Endothelial cell of umbilical vein (primary cell): ENCODE measurements at regions not wholly inside any gene's neighbourhood (a gene's known extent, or its start where the extent isn't known, plus 50 kb on each side); places are given as distances from the start of the nearest gene placed in this dataset.

Experiments
- BruUV-seq: library from RNA; stranded (reverse); fragments of 400-500 nt; replicated peaks from 2 replicates; lab custom pipeline; 2021; lab: Mats Ljungman, UMichigan
- CTCF ChIA-PET: fragments of 300-600, 350-600 bp; sonication (Branson Sonifier 250); formaldehyde crosslinking; loops from one replicate; lab custom pipeline; 2021; ENCODE audit warnings: antibody characterized with exemption, inconsistent platforms; lab: Charles Lee
- POLR2A ChIA-PET: fragments of 300-600, 350-600 bp; sonication (Branson Sonifier 250); formaldehyde crosslinking; loops from one replicate; lab custom pipeline; 2021; ENCODE audit warnings: antibody characterized with exemption, inconsistent platforms; lab: Charles Lee
- DNase-seq: peaks from one replicate; pipeline ENCODE4 v3.0.0-alpha.2; 2011; ENCODE audit warnings: low read depth, low spot score
- FAIRE-seq: peaks from 2 replicates; lab custom pipeline; 2011; peaks lifted over from hg19 to GRCh38; lab: Jason Lieb, UNC
- H2AFZ ChIP-seq: 2 replicates; pipeline ENCODE4 v1.6.0; 2012; ENCODE audit warnings: low read depth, low read length, control low read depth, inconsistent platforms
- H3K27ac ChIP-seq: 2 replicates; pipeline ENCODE4 v1.5.1; 2011; ENCODE audit warnings: low read depth, mild to moderate bottlenecking, control low read depth, low read length, moderate library complexity; ENCODE audit not compliant: insufficient read depth
- H3K27me3 ChIP-seq, 2 experiments: 2 replicates each; pipeline versions ENCODE4 v1.6.0 to v1.6.1; 2011; ENCODE audit warnings: low read length in 2 of 2, mixed read lengths in 1 of 2; ENCODE audit not compliant: control insufficient read depth in 2 of 2, insufficient read depth in 2 of 2
- H3K36me3 ChIP-seq, 2 experiments: 2 replicates in 1 of 2; 3 replicates in 1 of 2; pipeline ENCODE4 v1.5.1; 2011; ENCODE audit warnings: low read length in 2 of 2, mild to moderate bottlenecking in 1 of 2, moderate library complexity in 1 of 2; ENCODE audit not compliant: control insufficient read depth in 2 of 2, insufficient read depth in 2 of 2; ENCODE audit errors: extremely low read depth in 1 of 2
- H3K4me1 ChIP-seq: 3 replicates; pipeline ENCODE4 v1.5.1; 2011; ENCODE audit warnings: mild to moderate bottlenecking, low read length; ENCODE audit not compliant: control insufficient read depth, insufficient read depth; ENCODE audit errors: extremely low read depth
- H3K4me2 ChIP-seq: 2 replicates; pipeline ENCODE4 v1.6.1; 2011; ENCODE audit warnings: low read length, control low read depth, mixed read lengths; ENCODE audit not compliant: insufficient read depth
- H3K4me3 ChIP-seq, 3 experiments: fragments of 200-600 bp in 1 of 3; sonication (generic), shearing (Covaris generic) in 1 of 3; replicated peaks in 1 of 3; 2 replicates each; pipeline ENCODE4 v1.5.1; 2011 to 2016; ENCODE audit warnings: control low read depth in 3 of 3, low read length in 3 of 3, mild to moderate bottlenecking in 2 of 3, inconsistent platforms in 1 of 3, low read depth in 1 of 3, moderate library complexity in 1 of 3; ENCODE audit not compliant: insufficient read depth in 1 of 3
- H3K79me2 ChIP-seq: 2 replicates; pipeline ENCODE4 v1.6.0; 2012; ENCODE audit warnings: low read length, inconsistent platforms; ENCODE audit not compliant: control insufficient read depth, insufficient read depth
- H3K9ac ChIP-seq: replicated peaks from 2 replicates; pipeline ENCODE3; 2011; ENCODE audit warnings: low read length, control low read depth; ENCODE audit not compliant: insufficient read depth; ENCODE audit errors: extremely low read depth
- H3K9me1 ChIP-seq: replicated peaks from 3 replicates; pipeline ENCODE4 v1.6.0; 2011; ENCODE audit warnings: mild to moderate bottlenecking, low read length; ENCODE audit not compliant: control insufficient read depth, insufficient read depth; ENCODE audit errors: extremely low read depth
- H3K9me3 ChIP-seq: replicated peaks from 2 replicates; pipeline ENCODE4 v1.5.1; 2012; ENCODE audit warnings: low read length, inconsistent platforms; ENCODE audit not compliant: control insufficient read depth, insufficient read depth
- H4K20me1 ChIP-seq: replicated peaks from 2 replicates; pipeline ENCODE3; 2011; ENCODE audit warnings: mild to moderate bottlenecking, low read length; ENCODE audit not compliant: control insufficient read depth, insufficient read depth; ENCODE audit errors: extremely low read depth
- EZH2 ChIP-seq: IDR thresholded peaks from 2 replicates; pipeline ENCODE4 v1.6.1; 2012; ENCODE audit warnings: borderline replicate concordance, low read depth, mild to moderate bottlenecking, moderate library complexity, low read length, inconsistent platforms; ENCODE audit not compliant: severe bottlenecking
- FOS ChIP-seq: IDR thresholded peaks from 2 replicates; pipeline ENCODE4 v1.6.1; 2011; ENCODE audit warnings: mild to moderate bottlenecking, low read length, moderate library complexity, borderline replicate concordance; ENCODE audit not compliant: insufficient read depth
- GATA2 ChIP-seq: IDR thresholded peaks from 2 replicates; pipeline ENCODE4 v1.7.0; 2011; ENCODE audit warnings: low read depth, mild to moderate bottlenecking, moderate library complexity, mixed read lengths, low read length; ENCODE audit not compliant: insufficient read length, insufficient read depth
- JUN ChIP-seq: IDR thresholded peaks from 2 replicates; pipeline ENCODE4 v1.6.1; 2011; ENCODE audit warnings: borderline replicate concordance, low read depth; ENCODE audit not compliant: insufficient read length, insufficient read depth
- MYC ChIP-seq: IDR thresholded peaks from one replicate; pipeline ENCODE4 v1.6.1; 2011; ENCODE audit warnings: mild to moderate bottlenecking, low read depth, low read length
- POLR2A ChIP-seq: IDR thresholded peaks from 2 replicates; pipeline ENCODE4 v1.6.1; 2012; ENCODE audit warnings: low read depth, mild to moderate bottlenecking, control low read depth, low read length
- POLR2AphosphoS5 ChIP-seq: IDR thresholded peaks from 2 replicates; pipeline ENCODE4 v1.6.1; 2012; ENCODE audit warnings: low read depth, mild to moderate bottlenecking, control low read depth, low read length, moderate library complexity; ENCODE audit not compliant: insufficient read depth
- dilution Hi-C: fragments of 300-500 bp; cut with MboI; formaldehyde crosslinking; loops from one replicate; pipeline ENCODE4 v1.15.0; 2019; ENCODE audit warnings: low sequenced_read_pairs; ENCODE audit not compliant: extremely low pct_ligation_motif_present
- intact Hi-C: fragments of 100-400 bp; cut with micrococcal nuclease; formaldehyde crosslinking; loops from one replicate; pipeline ENCODE4 v1.10.0; 2022
- TF ChIP-seq, protein P1 (sequence below), 2 donors: IDR thresholded peaks; 1 replicate in 1 of 2; 2 replicates in 1 of 2; pipeline ENCODE4 v1.5.1; 2011; ENCODE audit warnings: low read length in 2 of 2, mild to moderate bottlenecking in 2 of 2, moderate library complexity in 2 of 2, control low read depth in 1 of 2, inconsistent platforms in 1 of 2, low read depth in 1 of 2; ENCODE audit not compliant: insufficient read depth in 1 of 2; ENCODE audit errors: extremely low read depth in 1 of 2
- TF ChIP-seq, protein P2 (sequence below): IDR thresholded peaks from 2 replicates; pipeline ENCODE4 v1.6.1; 2011; ENCODE audit not compliant: insufficient read depth, insufficient read length

GRCh38 chr2:223107825-223108224 is 55.8 kb downstream of the KCNE4 start:
- Histone ChIP-seq H3K4me1 (no peaks in the 10 kb centered on the region), H3K79me2 (no peaks in the 10 kb centered on the region), H3K9me3 (no peaks in the 10 kb centered on the region), H2AFZ (no peak overlapping the region), H3K9me1 (no peaks in the 10 kb centered on the region), H3K9ac (no peak overlapping the region), H3K27me3 (no peaks in the 10 kb centered on the region), H3K36me3 (no peaks in the 10 kb centered on the region), H3K27ac (no peak overlapping the region), H4K20me1 (no peaks in the 10 kb centered on the region), H3K4me2 (no peak overlapping the region), H3K4me3 (no peak overlapping the region)
- CTCF ChIA-PET = no interaction called here
- intact Hi-C loops (loop anchor here (10.0 kb wide), 1 partner anchor 507 kb away; no protein-coding TSS in a partner anchor), dilution Hi-C loops (no loop called here)
- TF ChIP-seq, protein P1, sequence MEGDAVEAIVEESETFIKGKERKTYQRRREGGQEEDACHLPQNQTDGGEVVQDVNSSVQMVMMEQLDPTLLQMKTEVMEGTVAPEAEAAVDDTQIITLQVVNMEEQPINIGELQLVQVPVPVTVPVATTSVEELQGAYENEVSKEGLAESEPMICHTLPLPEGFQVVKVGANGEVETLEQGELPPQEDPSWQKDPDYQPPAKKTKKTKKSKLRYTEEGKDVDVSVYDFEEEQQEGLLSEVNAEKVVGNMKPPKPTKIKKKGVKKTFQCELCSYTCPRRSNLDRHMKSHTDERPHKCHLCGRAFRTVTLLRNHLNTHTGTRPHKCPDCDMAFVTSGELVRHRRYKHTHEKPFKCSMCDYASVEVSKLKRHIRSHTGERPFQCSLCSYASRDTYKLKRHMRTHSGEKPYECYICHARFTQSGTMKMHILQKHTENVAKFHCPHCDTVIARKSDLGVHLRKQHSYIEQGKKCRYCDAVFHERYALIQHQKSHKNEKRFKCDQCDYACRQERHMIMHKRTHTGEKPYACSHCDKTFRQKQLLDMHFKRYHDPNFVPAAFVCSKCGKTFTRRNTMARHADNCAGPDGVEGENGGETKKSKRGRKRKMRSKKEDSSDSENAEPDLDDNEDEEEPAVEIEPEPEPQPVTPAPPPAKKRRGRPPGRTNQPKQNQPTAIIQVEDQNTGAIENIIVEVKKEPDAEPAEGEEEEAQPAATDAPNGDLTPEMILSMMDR (IDR thresholded peaks at IDR 0.05; ENCODE audit: extremely low read depth in 1 of 2, insufficient read depth in 1 of 2, low read depth in 1 of 2, low read length in 2 of 2) = no peak
- TF ChIP-seq GATA2 = no peak
- TF ChIP-seq, protein P2, sequence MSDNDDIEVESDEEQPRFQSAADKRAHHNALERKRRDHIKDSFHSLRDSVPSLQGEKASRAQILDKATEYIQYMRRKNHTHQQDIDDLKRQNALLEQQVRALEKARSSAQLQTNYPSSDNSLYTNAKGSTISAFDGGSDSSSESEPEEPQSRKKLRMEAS = no peak
- no TSS peak for BruUV-seq
- POLR2A ChIA-PET = no interaction called here
- FAIRE-seq = no peak
- no peak for DNase-seq

DNA sequence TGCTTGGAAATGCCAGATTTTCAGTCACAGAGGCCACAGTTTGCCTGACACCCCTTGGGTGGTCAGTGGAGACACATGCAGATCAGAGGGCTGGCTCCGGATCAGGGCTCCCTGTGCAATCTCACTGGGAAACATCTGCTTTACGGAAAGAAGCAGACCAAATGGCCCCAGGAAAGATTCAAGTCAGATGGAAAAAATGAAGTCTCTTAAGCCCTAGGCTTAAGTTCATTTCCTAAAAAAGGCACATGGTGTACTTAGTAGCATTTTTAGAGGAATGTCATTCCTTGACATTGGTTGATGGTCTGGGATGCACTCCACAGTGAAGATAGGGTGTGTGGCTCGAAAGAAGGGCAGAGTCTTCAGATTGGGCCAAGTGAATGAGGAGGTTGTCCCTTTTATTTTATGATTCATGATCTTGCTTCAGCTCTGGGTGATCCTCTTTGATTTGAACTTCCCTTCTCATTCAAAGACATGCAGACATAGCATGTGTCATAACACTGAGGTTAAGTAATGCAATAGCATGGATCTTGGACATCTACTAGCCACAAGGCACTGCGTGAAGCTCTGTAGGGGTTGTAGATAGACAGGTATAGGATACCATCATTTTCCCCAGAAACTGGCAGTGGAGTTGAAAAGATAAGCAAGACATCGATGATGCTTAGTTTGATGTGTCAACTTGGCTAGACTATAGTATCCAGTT is 56.5 kb downstream of the KCNE4 start:
- Histone ChIP-seq H3K36me3 (no peaks in the 10 kb centered on the region), H3K9ac (no peak overlapping the region), H3K27ac (no peak overlapping the region), H3K79me2 (no peaks in the 10 kb centered on the region), H3K4me2 (no peak overlapping the region), H3K4me3 (no peak overlapping the region), H2AFZ (no peak overlapping the region), H3K4me1 (no peaks in the 10 kb centered on the region), H4K20me1 (no peaks in the 10 kb centered on the region), H3K9me1 (no peaks in the 10 kb centered on the region), H3K9me3 (no peaks in the 10 kb centered on the region), H3K27me3 (no peaks in the 10 kb centered on the region)
- dilution Hi-C loops = no loop called here
- intact Hi-C loops = loop anchor here (10.0 kb wide), 1 partner anchor 506 kb away; no protein-coding TSS in a partner anchor
- no TSS peak for BruUV-seq
- ChIA-PET POLR2A (no interaction called here), CTCF (no interaction called here)
- TF ChIP-seq POLR2A (no peak), JUN (no peak), GATA2 (no peak), EZH2 (no peak), POLR2AphosphoS5 (no peak), MYC (no peak), FOS (no peak)
- TF ChIP-seq, protein P2 = no peak
- TF ChIP-seq, protein P1 (IDR thresholded peaks at IDR 0.05; ENCODE audit: extremely low read depth in 1 of 2, insufficient read depth in 1 of 2, low read depth in 1 of 2, low read length in 2 of 2) = no peak
- FAIRE-seq = no peak
- no peak for DNase-seq
